GM21717 (cell line): ENCODE measurements at regions not wholly inside any gene's neighbourhood (a gene's known extent, or its start where the extent isn't known, plus 50 kb on each side); places are given as distances from the start of the nearest gene placed in this dataset.
"Not testable (repeated sequence)": the region's sequence is repeated elsewhere in the genome, so short reads cannot be mapped to it uniquely, and the experiment has no call there.

Experiments used
- ATAC-seq: cut with Tn5 transposase; IDR thresholded peaks from one replicate; pipeline ENCODE4 v1.9.1; 2021; ENCODE audit warnings: mild to moderate bottlenecking, moderate library complexity; ENCODE audit not compliant: unreplicated experiment

- no peak for ATAC-seq
Measured at GRCh38 chr6:145538989-145539388, 196.3 kb downstream of the EPM2A start.

GRCh38 chr6:145539831-145540230 lies 195.5 kb downstream of the EPM2A start:
- ATAC-seq: no peak

DNA sequence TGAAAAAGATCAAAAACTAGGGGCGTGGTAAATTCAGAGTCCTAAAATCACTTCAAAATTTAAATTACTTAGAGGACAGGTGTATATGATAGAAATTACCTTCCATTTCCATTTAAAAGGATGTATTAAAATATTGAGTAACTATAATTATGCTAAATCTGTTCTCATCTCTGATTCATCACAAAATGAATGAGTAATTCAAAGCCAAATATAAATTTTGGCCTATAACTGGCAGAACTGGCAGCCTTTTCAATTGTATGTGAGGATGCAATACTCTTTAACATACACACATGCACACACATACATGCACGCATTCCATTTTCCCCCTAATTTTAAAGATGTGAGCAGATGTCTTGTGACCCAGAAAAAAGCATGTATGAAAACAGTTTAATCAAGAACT lies 194.6 kb downstream of the EPM2A start:
- no peak for ATAC-seq

DNA sequence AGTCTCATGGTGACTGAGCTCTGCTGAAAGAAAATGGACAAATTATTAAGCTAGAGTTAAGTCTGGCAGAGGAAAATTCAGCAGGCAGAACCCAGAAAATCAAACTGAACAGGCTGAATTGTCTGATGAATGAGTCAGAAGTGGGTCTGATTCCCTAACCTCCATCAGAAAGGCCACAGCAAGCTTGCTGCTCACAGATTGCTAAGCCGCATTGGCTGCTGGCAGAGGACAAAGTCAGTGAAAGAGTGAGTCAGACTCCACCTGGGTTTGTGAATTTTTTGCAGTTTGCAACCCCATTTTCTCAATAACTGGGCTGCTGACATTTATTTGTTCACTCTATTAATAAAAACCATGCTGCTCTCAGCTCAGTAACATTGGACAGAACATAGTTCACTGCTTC lies 191.3 kb downstream of the EPM2A start:
- no peak for ATAC-seq

GRCh38 chr6:145544514-145544913 lies 190.8 kb downstream of the EPM2A start:
- ATAC-seq: no peak

DNA sequence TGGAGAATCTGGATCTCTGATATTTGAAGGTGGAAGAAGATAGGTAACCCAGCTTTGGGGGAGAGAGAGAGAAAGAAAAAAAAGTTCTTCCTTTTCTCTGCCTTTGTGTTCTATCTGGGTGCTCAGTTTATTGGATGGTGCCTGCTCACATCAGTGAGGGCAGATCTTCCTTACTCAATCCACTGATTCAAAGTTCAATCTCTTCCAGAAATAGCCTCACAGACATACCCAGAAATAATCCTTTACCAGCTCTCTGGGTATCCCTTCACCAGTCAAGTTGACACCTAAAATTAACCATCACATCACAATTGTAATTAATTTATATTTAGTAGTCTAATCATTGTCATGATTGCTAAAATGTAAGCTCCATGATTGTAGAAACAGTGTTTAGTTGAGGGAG lies 189.1 kb downstream of the EPM2A start:
- ATAC-seq: no peak

DNA sequence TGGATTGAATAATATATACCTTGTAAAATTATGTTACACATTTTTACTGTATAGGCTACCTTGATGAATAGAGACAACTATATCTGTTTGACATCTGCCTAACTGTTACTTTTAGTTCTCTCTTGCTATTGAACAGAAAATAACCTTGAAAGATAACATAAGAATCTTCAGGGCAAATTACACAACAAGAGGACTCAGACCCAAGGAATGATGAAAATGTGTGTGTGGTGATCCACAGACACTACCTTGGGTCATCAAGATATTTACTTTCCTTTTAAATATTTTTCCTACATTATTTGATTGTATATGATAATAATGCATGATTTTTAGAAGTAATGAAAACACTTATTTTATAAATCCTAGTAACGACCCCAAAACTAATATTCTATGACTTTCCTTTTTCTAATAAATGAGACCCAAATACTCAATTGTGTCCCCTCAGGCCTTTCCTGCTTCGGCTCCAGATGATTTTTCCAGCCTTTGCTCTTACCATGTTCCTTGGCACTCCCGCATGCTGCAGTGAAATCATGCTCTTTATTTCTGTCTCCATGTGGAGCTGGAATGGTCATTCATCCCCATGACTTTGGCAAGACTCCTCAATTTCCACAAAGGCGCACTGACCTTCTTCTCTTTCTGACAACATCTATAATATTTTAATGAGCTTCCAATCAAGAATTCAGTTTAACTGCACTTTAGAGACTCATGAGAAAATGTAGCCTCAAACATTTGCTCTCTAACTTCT lies 187.6 kb downstream of the EPM2A start:
- no peak for ATAC-seq

DNA sequence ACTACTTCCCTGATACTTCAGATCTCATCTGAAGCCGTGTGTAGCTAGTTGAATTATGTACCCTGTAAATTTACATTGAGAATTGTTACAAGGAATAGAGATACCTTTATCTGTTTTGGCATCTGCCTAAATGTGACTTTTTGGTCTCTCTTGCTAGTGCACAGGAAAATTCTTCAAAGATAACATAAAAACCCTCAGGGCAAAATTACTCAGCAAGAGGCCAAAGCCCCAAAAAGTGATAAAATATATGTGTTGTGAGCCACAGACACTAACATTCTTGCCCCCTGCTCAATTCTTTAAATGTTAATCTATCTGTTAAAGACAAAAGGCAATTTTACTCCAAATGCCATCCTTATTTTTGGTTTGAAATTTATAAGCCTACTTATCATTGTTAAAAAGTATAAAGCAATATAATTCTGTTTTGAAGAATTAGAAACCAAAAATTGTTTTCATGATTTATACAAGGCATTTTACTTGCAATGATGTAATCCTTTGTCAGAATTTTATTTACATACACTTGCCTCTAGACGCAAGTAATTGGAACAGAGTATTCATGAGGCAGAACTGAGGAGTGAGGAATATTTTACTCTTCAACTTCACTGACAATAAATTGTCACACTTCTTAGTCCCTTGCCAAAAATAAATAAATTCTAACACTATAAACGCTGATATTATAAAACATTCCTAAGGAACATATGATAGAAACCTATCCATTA lies 186.2 kb downstream of the EPM2A start:
- ATAC-seq: no peak

DNA sequence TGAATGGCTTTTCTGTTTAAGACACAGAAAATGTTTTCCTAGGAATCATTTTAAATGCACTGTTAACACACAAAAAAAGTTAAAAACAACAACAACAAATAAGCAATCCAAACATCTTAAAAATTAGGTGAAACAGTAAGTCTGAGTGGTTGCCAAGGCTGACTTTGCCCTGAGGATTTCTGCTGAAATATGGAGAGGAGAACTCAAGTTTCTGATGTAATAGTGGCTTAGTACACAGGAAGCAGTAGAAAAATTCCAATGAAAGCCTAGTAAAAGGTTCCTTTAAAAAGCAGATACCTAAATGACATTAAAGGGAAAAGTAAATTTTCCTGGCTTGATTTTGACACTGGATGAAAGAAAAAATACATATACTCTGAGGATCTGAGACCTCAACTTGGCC lies 184.2 kb downstream of the EPM2A start:
- ATAC-seq: no peak

DNA sequence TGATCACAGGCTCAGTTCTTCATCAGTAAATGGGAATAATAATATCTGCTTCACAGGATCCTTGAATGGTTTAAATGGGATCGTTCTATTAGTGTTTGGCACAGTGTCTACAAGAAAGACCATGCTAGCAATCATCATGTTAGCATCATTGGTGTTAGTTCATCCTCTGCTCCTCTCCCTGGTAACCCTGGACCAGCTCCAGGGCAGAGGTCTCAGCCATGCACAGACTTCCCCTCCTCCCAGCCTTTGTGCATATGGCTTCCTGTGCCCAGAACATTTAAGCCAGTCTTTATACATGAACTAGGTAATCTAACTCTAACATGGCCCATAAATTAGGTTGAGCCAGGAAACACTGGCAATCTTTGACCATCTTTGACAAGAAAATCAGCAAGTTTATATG lies 180.2 kb downstream of the EPM2A start:
- no peak for ATAC-seq

DNA sequence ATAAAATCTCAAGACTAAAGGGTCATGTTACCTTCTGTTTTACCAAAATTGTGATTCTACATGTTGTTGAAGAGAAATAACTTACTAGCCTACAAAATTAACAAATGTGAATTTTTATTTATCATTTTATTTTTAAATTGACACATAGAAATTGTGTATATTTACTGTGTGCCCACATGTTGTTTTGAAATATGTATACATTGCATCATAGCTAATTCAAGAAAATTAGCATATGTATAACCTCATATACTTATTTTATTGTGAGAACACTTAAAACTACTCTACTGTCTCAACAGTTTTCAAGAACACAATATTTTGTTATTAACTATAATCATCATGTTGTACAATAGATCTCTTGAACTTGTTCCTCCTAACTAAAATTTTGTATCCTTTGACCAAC lies 177.8 kb downstream of the EPM2A start:
- ATAC-seq: no peak

- ATAC-seq: no peak
Measured at GRCh38 chr6:145559836-145560235, 175.5 kb downstream of the EPM2A start.

- no peak for ATAC-seq
Measured at GRCh38 chr6:145561095-145562072, 173.9 kb downstream of the EPM2A start.

- ATAC-seq: no peak
Measured at GRCh38 chr6:145562771-145563615, 172.3 kb downstream of the EPM2A start.

- ATAC-seq: no peak
Measured at GRCh38 chr6:145564553-145564952, 170.8 kb downstream of the EPM2A start.

DNA sequence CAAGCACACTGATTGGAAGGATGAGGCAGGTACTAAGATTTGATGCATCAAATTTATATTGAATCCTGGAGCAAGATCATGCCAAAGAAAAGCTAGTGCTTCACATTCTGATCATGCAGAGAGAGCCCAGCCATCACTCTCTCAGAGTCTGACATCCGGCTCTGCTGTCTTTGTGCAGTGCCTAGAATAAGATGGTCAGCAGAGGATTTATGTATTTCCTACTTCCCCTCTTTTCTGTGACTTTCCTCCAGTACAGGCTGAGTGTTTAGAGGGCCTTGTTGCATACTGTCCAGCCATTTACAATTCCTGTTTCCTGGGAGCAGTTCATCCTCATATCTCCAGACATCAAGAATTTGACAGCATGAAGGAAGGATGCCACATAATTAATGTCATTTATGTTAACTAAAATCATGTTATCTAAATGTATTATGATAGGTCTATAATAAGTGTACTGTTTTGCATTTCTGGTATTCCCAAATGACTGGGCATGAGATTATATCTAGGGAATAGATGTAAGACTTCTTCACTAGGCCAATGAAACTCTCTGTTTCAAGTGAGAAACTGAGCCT lies 167.6 kb downstream of the EPM2A start:
- no peak for ATAC-seq

DNA sequence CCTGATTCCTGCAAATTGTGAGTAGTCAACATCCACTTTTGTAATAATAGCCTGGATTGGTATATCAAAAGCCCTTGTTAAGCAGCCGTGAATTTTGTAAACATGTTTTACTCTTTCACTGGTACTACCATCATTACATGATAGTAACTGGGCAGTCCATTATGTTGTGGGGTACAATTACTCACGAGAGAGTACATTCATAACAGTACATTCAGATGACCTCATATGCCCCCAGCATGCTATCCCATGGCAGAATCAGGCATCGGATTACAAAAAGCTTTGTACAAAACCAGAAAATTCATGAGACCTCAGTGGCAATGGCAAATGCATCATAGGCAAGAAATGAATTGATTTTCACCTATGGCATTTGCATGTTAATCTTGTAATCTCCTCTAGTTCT lies 166.2 kb downstream of the EPM2A start:
- ATAC-seq: no peak

GRCh38 chr6:145570336-145570735 lies 165.0 kb downstream of the EPM2A start:
- not testable (repeated sequence) for ATAC-seq

DNA sequence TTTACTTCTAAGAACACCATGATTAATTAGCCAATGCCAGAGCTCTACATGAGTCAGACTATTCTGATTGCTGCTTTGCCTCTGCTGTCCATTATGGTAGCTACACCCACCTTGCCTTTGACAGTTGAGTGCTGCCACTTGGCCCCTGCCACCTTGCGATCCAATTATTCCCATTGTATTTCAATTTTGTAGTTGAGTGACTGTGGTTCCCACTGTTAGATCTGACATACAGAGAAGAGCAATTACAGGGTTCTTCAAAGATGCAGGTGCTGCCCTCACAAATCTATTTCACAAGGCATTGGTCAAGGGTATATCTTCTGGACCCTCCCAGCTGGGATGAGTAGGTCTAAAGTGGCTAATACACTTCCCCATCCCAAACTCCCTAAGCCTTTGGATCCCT lies 161.1 kb downstream of the EPM2A start:
- not testable (repeated sequence) for ATAC-seq
